ENCODE measurements at regions not wholly inside any gene's neighbourhood (a gene's known extent, or its start where the extent isn't known, plus 50 kb on each side); places are given as distances from the start of the nearest gene placed in this dataset.
A peak's percentile ranks its signal among the peaks of the same experiment; 100 is the strongest.

- H3K4me3 Mint-ChIP-seq (ENCODE audit: low read depth): no peak overlapping the region
- no peak overlapping the region for H3K27ac Mint-ChIP-seq
- no peaks in the 10 kb centered on the region for H3K27me3 Mint-ChIP-seq
- H3K36me3 Mint-ChIP-seq (ENCODE audit: insufficient read depth): peaks cover 2% of the 10 kb centered on the region
- H3K9me3 Mint-ChIP-seq (ENCODE audit: low read depth): peaks cover 32% of the 10 kb centered on the region
- no peak for DNase-seq (ENCODE audit: low spot score, unreplicated experiment)
- no peaks in the 10 kb centered on the region for H3K4me1 Mint-ChIP-seq (ENCODE audit: low read depth)
- TF ChIP-seq, protein P1, sequence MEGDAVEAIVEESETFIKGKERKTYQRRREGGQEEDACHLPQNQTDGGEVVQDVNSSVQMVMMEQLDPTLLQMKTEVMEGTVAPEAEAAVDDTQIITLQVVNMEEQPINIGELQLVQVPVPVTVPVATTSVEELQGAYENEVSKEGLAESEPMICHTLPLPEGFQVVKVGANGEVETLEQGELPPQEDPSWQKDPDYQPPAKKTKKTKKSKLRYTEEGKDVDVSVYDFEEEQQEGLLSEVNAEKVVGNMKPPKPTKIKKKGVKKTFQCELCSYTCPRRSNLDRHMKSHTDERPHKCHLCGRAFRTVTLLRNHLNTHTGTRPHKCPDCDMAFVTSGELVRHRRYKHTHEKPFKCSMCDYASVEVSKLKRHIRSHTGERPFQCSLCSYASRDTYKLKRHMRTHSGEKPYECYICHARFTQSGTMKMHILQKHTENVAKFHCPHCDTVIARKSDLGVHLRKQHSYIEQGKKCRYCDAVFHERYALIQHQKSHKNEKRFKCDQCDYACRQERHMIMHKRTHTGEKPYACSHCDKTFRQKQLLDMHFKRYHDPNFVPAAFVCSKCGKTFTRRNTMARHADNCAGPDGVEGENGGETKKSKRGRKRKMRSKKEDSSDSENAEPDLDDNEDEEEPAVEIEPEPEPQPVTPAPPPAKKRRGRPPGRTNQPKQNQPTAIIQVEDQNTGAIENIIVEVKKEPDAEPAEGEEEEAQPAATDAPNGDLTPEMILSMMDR (IDR thresholded peaks at IDR 0.05; ENCODE audit: unreplicated experiment): no peak
These were observed 311.0 kb upstream of the NDN start for GRCh38 chr15:23998056-23998455.

DNA sequence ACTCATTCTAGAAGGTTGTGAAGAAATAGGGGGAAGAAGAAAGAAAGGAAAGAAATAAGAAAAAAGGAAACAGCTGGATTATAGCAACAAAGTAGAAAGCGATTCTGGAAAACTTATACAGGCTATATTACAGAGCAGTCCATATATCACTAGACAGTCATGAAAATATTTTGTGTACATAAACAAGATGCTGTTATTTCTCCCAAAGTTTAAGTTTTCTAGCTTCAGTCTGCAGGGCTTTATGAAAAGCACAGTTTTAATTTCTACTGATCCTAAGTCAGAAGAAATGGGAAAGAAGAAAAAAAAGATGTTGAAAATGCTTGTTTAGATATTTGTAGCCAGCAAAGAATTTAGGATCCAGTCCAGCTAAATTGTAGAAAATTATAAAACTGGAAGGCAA is 321.4 kb upstream of the NDN start:
- Mint-ChIP-seq H3K36me3 (ENCODE audit: insufficient read depth) (peaks cover 2% of the 10 kb centered on the region), H3K27ac (no peak overlapping the region), H3K4me3 (ENCODE audit: low read depth) (no peak overlapping the region), H3K4me1 (ENCODE audit: low read depth) (no peaks in the 10 kb centered on the region), H3K9me3 (ENCODE audit: low read depth) (peaks cover 20% of the 10 kb centered on the region), H3K27me3 (no peaks in the 10 kb centered on the region)
- TF ChIP-seq, protein P1 (IDR thresholded peaks at IDR 0.05; ENCODE audit: unreplicated experiment): no peak
- DNase-seq (ENCODE audit: low spot score, unreplicated experiment): no peak

DNA sequence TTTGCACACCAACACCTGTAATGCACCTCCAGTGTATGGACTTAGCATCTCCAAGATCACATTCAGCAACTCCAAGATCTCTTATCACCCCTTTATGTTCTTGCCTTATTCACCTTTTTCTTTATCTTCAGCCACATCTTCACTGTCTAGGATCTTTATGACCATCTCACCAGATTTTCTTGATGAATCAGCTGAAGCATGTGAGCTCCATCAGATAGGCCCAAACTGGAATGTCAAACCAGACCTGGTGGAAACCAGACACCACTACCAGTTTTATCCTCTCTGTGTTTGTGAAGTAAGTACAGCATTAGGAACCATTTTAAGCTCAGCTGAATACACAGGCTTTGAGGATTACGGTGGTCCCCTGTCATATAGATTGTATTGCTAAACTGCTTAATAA is 330.4 kb upstream of the NDN start:
- Mint-ChIP-seq H3K4me3 (ENCODE audit: low read depth) (no peak overlapping the region), H3K27me3 (no peaks in the 10 kb centered on the region), H3K9me3 (ENCODE audit: low read depth) (peaks cover 36% of the 10 kb centered on the region), H3K27ac (no peak overlapping the region), H3K36me3 (ENCODE audit: insufficient read depth) (no peaks in the 10 kb centered on the region), H3K4me1 (ENCODE audit: low read depth) (no peaks in the 10 kb centered on the region)
- TF ChIP-seq, protein P1 (IDR thresholded peaks at IDR 0.05; ENCODE audit: unreplicated experiment): no peak
- DNase-seq (ENCODE audit: low spot score, unreplicated experiment): no peak

DNA sequence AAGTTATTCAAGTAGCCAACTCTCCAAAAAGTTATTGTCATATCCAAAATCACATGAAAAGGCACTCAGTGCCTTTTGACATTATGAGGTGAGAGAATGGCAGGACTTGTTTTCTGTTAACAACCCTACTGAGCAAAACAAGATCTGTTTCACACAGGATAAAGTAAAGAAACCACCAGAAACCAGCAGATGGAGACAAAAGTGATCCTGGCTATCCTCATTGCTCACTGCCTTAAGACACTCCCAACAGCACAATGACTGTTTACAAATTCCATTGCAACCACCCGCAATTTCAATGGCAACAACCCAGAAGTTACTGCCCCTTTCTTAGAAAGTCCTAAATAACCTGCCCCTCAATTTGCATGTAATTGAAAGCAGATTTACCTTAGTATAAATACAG is 352.6 kb upstream of the NDN start:
- Mint-ChIP-seq H3K36me3 (ENCODE audit: insufficient read depth) (no peaks in the 10 kb centered on the region), H3K27me3 (no peaks in the 10 kb centered on the region), H3K27ac (no peak overlapping the region), H3K9me3 (ENCODE audit: low read depth) (peaks cover 36% of the 10 kb centered on the region), H3K4me1 (ENCODE audit: low read depth) (no peaks in the 10 kb centered on the region), H3K4me3 (ENCODE audit: low read depth) (no peak overlapping the region)
- DNase-seq (ENCODE audit: low spot score, unreplicated experiment): no peak
- TF ChIP-seq, protein P1 (IDR thresholded peaks at IDR 0.05; ENCODE audit: unreplicated experiment): peak; percentile 31

DNA sequence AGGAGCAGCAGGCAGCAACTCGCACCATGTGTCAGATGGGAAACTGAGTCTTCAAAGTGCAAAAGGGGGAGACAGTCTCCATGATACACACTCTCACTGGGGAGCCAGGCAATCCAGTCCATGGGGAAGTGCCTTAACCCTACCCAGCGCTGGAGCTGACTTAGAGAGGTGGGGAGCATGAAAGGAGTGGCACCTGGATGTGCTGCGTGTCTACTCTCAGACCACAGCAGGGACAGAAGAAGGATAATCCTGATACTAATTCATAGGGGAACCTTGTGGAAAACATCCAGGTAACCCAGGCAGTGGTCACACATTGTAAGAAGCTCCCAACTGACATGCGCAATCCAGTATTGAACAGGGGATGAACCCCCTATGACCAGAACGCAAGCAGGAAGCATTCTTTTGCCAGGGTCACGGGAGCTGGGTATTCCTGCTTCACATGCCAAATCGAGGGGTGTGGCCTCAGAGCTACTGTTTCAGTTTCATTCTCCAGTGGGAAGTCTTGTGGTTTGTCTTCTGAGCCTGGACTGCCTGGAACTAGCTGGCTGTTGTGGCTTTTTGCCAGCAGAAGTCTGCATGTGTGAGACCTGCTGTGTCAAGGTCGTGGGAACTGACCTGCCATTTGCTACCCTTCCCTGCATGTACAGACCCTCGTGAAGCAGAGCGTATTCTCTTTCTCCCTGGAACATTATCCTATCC is 367.6 kb upstream of the NDN start:
- DNase-seq (ENCODE audit: low spot score, unreplicated experiment): no peak
- Mint-ChIP-seq H3K27ac (no peak overlapping the region), H3K4me1 (ENCODE audit: low read depth) (no peaks in the 10 kb centered on the region), H3K4me3 (ENCODE audit: low read depth) (no peak overlapping the region), H3K27me3 (no peaks in the 10 kb centered on the region), H3K9me3 (ENCODE audit: low read depth) (peaks cover 12% of the 10 kb centered on the region), H3K36me3 (ENCODE audit: insufficient read depth) (no peaks in the 10 kb centered on the region)
- TF ChIP-seq, protein P1 (IDR thresholded peaks at IDR 0.05; ENCODE audit: unreplicated experiment): no peak

Measured in progenitor cell of endocrine pancreas (in vitro differentiated cells).